Iris pigment epithelial cell (primary cell): ENCODE measurements at regions not wholly inside any gene's neighbourhood (a gene's known extent, or its start where the extent isn't known, plus 50 kb on each side); places are given as distances from the start of the nearest gene placed in this dataset.
A peak's percentile ranks its signal among the peaks of the same experiment; 100 is the strongest.

Source experiments
- DNase-seq: peaks from one replicate; pipeline ENCODE4 v3.0.0-alpha.2; 2011; ENCODE audit warnings: low read depth

DNA sequence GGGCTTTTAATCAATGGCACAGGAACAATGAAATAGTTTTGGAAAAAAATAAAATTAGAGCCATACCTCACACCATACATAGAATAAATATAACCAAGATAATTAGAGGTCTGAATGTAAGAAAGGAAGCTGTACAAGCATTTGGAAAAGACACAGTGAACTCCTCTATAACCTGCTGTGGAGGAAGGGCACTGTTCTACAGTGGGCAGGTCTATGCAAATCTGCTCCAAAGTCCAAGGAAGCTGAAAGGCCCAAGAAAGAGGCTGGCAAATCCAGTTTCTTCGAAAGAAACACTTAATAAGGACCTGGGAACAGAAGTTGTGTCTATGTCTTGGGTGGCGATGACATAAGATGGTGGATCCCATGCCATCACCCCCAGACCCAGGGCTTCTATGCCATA, 169.4 kb upstream of the RALGAPA2 start:
- DNase-seq: no peak

DNA sequence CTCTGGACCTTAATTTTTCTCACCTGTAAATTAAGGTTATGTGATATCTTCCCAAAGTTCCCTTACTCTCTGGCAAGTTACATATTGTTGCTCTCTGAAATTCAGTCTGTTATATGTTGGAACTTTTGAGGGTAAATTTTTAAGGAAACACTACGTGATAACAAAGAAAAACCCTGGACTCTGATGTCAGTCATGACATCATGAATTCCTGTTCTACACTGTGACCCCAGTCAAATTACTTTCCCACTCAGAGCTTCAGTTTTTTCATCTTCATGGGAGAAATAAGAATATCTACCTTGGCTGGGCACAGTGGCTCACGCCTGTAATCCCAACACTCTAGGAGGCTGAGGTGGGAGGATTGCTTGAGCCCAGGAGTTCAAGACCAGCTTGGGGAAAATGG, 164.6 kb upstream of the RALGAPA2 start:
- no peak for DNase-seq

DNA sequence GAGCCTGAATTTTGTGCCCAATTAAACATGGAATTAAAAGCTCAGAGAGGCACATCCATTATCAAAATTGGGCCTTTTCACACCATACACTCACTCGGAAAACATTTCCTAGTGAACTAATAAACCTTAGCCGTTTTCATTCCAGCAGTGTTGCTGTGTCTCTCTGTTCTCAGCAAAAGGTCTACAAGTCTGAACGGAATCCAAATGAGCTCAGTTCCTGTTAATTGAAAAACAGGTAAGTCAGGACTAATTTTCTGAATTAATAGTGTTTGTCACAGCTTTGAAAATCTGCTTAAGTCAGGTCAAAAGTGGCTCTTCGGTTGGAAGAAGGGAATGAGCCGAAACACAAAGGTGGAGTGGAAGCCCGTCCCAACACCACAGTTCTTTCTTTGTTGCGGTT, 163.3 kb upstream of the RALGAPA2 start:
- no peak for DNase-seq

DNA sequence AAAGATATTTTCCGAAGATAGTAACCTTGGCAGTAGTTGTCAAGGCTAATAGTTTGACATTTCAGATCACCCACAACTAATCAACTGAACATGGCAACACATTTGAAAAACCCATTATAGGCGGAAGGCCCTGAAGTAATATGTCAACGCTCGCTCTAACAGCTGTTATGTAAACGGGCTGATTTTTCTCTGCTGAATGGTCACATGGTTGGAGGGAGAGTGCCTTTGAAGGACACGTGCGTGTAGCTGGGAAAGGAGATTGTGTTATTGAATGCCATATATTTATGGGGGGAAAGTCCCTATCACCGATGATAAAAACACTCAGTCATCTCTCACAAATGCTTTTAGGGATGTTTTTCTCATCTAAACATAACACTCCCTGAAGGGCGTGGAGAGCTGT, 160.0 kb upstream of the RALGAPA2 start:
- DNase-seq: no peak

DNA sequence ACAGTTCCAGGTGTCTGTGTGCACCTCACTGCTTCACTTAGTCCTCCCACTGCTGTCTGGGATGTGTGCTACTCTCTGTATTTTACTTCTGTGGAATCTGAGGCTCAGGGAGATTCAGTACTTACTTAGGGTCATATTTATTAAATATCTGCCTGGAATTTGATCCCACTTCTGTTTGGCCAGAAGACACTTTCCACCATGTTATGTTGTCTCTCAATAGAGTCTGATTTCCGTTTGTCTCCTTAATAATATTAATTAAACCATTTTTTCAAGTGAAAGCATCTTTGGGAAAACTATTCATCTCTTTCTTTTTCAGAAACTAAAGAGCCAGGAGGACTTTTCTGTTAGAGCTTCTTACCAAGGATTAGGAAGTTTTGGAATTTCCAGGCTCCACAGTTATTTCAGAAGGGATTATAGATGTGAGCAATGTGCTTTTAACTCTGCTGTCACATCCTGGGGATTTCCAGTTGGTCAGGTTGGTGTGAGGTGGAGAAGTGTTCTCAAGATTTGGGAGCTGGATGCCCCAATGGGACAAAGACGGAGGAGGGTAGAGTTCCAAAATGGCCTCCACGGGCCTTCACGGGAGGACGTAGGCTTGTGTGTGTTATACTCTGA, 156.8 kb upstream of the RALGAPA2 start:
- no peak for DNase-seq

DNA sequence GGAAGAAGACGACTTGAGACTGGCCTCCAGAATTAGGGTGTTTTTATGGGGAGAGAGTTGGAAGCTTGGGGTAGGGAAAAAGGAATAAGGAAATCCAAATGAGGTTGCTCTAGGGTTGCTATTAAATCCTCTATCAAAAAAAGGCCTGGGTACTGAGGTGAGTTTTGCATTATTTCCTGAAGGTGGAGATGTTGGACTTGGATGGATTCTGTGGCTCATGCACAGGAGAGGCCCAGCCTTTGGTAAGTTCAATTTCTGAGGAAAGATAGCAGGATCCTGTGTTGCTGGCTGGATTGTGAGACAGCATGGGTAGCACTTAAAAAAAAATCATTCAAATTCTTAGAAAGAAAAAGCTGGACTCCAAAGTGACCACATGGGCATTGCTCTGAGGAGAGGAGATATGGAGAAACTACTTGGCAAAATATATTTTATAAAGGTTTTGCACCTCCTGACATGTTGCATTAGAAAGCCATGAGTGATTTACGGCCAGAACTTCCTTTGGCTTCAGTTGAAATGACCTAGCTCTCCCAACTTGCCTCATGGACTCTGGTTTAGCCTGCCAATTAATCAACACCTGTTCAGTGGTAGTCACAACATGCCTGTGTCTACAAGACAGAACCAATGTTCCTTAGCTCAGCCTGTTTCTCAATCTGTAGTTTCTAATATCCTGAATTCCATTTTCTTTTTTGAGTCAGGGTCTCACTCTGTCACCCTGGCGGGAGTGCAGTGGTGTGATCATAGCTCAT, 152.1 kb upstream of the RALGAPA2 start:
- no peak for DNase-seq

DNA sequence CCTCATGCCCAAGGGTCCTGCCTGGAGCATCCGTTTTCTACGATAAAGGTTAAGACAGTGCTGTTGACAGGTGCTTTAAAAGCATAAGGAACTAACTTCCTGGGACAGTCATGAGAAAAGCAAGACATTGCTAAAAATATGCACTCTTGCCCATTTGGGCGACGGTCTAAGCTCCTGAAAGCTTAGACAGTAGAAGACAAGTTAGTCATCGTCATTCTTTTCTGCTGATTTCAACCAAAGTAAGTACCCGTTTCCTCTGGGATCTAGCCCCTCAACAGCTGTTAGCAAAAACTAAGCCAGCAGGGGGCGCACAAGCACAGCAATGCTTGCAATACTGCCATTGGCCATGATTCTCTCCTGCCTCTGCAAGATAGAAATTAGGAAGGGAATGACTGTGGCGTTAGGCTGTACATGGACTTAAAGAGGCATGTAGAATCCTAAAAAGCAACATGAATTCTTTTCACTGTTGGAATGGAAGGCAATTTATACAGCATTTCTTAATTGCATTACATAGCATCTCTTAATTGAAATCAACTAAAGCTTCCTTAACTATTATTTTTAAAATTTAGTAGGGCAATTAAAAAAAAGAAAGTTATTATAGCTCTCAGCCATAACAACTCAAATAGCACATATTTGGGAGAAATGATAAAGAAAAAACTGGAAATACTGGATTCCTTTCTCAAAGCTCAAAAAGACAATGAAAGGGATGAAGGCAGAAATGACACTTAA, 147.8 kb upstream of the RALGAPA2 start:
- DNase-seq: peak; percentile 70

DNA sequence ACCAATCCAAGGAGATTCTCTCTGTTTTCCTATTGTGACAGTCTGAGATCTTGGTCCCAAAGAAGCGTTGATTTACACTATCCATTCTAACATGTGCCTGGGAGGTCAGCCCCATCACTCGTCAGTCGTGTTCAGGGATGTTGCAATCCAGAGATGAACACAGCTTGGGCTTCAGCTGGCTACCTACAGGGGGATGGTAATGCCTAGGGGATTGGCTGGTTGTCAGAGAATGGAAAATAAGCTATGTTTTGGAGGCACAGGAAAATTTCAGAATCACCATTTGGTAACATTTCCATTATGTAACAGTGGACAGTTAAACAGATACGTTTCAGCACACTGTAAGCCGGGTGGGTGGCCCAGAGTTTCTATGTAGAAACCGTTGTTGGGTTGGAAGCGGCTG, 147.1 kb upstream of the RALGAPA2 start:
- no peak for DNase-seq

DNA sequence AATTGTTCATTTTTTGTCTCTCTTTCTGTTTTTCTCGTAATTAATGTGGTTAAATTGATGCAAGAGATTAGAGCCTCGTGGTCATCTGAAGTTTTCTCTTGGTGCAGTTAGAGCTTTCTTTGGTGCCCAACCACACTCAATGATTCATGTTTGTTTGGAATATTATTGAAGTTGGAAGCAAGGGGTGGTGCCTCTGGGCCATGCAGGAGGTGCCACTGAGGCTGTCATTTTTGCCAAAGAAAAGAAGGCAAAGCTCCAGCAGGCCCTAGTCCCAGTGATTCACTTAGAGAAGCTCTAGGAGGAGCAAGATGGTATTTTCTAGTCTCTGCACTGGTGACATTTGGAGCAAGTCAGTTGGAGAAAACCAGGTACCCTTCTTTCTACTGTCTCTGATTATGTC, 144.5 kb upstream of the RALGAPA2 start:
- DNase-seq: no peak

DNA sequence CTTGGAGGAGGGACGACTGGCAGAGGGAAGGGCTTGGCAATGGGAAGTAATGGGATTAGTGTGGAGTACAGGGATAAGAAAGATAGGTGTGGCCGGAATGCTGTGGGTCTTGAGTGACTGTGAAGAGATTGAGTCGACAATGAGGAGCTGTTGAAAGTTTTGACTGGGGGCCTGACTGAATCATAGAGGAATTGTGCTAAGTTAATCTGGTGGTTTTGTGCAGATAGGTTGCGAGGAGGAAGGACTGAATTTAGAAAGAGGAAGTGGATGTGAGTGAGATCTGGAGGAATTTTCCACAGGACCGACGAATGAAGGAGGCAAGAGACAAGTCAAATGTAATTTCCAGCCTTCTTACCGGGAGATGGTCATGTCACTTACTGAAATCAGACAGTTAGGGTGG, 143.9 kb upstream of the RALGAPA2 start:
- DNase-seq: no peak

DNA sequence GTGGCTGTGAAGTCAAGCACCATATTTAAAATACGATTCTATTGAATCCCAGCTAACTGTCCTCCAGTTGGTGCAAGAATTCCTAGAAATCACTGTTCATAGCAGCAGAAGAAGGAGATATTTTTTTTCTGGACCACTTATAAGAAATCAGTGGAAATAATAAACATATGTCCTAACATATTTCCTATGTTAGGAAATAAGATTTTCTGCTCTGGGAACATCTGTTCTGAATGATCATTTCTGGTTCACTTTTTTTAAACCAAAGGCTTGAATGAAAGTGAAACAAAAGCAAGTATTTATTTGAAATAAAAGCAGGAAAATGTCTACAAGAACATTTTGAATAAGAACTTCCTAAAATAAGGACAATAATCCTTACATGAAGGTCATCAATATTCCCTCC, 138.9 kb upstream of the RALGAPA2 start:
- DNase-seq: no peak

DNA sequence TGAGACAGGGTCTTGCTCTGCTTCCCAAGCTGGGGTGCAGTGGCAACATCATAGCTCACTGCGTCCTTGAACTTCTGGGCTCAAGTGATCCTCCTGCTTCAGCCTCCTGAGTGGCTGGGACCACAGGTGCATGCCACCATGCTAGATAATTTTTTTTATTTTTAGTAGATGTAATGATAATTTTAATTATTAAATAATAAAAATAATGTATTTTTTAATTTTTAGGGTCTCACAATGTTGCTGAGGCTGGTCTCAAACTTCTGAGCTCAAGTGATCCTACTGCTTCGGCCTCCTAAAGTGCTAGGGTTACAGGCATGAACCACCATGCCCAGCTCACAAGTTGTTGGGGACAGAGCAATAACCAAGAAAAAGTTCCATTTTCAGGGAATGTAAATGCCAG, 138.0 kb upstream of the RALGAPA2 start:
- no peak for DNase-seq

DNA sequence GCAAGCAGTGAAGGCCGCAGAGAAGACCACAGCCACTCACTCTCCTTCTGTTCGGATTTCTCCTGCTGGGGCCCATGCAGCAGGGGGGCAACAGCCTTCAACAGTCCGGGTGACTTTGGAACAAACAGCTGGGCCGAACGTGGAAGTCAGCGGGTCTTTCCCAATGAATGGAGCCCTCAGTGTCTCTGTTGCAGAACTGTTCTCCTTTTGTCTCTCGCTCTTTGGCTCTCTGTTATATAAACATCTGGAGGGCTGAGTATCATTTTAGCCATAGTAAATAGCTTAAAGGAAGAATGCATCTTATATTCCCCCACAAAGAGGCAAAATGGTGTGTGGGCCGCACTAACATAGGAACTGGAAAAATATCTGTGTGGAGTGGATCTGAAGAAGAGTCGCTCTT, 136.7 kb upstream of the RALGAPA2 start:
- DNase-seq: no peak

DNA sequence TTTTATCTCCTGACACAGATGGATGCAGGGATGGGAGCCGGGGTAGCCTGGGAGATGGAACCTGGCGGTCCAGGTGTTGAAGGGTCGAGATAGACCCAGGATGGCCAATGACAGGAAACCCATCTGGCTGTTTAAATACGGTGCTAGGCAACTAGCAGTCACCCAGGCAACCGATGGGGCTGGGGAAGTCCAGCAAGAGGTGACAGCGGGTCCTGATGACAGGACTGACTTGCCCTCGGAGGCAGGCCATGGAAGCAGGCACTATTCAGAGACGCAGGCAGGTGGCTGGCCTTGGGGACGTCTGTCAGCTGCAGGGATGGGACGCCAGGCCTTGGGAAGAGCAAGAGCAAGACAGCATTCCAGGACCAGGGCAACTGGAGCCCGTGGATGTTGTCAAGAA, 135.4 kb upstream of the RALGAPA2 start:
- no peak for DNase-seq

DNA sequence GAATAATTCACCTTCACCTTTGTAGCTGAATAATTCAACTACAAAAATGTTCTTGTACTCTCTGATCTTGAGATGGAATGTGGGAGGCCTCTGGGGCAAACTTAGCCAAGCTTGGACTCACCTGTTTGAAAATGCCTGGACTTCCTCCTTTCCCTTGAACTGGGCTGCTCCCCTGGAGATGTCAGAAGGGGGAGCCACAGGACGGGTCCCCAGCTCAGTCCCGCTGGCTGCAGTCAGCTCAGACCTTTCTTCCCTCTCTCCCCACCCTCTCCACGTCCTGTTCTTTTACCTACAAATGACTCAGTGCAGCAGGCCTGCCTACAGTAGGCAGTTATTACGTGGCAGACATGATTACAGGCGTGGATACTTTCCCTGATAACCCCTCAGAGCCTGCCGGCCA, 131.5 kb upstream of the RALGAPA2 start:
- no peak for DNase-seq

DNA sequence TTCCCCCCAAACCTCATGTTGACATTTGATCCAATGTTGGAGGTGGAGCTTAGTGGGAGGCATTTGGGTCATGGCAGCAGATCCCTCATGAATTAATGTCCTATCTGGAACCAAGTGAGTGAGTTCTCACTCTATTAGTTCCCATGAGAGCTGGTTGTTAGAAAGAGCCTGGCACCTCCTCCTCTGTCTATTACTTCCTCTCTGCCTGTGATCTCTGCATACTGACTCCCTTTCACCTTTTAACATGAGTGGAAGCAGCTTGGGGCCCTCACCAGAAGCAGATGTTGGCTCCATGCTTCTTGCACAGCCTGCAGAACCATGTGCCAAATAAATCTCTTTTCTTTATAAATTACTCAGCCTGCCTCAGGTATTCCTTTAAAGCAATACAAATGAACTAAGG, 127.3 kb upstream of the RALGAPA2 start:
- no peak for DNase-seq

DNA sequence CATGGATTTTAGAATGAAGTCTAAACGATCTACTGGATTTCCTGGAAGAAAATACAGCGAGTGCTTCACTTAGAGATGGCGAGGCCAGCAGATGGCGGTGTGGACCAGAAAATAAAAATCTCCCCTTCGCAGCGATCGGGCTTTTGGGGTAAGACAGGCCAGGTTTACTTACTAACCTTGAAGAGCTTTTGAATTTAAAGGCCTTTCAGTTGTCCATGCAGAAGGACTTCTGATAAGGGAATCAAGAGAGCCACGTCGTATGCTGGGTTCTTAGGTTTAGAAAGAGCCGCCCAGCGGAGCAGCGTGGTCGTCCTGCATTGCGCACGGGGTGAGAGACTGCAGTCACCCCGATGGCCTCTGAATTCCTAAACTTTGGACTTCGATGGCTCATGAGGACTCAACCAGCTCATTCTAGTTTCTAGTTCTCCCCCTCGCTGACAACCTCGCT, 125.2 kb upstream of the RALGAPA2 start:
- DNase-seq: peak; percentile 45

DNA sequence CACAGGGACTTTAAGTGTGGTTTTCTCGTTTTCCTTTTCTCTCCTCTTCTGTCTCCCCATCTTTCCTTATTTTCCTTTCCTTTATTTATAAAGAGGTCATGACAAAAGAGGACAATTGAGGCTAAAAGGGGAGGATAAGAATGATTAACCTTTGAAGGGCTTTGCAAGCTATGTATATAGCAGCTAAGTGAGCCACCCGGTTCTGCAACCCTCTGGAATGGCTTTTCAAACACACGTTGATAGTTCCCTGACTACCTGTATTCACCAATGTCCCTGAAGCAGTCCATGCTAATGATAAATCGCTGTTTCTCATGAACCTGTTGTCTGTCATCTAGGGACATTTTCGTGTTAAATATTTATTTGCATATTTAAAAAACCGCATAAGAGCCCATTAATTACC, 124.4 kb upstream of the RALGAPA2 start:
- DNase-seq: no peak

DNA sequence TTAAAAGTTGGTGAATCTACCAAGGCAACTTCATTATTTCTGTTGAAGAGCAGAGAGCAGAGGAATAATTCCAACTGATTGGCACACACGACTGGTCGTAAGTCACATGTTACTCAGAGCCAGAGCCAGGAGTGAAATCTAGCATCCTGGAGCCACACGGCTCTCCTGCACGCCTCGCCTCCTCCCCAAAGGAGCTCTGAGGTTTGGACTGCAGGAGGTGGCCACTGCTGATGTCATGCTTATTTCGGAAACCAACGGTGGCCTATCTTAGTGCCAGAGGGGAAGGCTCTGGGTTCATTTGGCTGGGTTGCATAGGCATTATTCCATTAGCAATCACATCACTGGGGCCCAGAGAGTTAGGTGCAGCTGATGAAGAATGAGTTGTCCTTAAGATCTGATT, 123.5 kb upstream of the RALGAPA2 start:
- DNase-seq: no peak

DNA sequence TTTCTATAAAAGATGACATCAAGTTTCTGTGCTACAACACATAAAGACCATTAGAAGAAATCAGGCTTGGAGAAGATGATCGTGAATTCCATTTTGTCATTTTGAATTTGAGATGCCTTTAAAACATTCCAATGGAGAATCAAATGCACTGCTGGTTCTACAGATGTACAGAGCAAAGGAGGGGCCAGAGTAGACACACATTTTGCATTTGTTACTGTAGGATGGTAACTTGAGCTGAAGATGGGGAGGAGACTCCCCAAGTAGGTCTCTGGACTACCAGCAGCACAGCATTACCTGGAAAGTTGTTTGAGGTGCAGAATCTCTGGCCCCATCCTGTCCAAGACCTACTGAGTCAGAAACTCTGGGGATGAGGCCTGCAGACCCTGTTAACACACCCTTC, 121.6 kb upstream of the RALGAPA2 start:
- no peak for DNase-seq

DNA sequence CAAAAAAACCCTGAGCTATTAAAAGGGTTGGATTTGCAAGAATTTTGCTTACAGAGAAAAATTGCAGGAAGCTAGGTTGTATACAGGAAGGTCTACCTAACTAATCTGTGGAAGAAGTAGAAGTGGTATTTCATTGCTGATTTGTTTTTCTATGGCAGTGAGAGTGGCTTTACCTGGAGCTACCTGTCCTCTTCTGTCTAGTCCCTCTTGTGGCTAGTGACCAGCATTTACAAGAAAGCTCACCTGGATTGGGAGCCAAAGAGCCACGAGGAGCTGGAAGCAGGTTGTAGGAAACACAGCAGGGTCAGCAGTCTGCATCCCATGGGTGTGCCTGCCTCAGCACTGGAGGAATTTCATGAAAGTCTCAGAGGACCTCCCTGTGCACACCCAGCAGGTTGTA, 120.3 kb upstream of the RALGAPA2 start:
- no peak for DNase-seq

DNA sequence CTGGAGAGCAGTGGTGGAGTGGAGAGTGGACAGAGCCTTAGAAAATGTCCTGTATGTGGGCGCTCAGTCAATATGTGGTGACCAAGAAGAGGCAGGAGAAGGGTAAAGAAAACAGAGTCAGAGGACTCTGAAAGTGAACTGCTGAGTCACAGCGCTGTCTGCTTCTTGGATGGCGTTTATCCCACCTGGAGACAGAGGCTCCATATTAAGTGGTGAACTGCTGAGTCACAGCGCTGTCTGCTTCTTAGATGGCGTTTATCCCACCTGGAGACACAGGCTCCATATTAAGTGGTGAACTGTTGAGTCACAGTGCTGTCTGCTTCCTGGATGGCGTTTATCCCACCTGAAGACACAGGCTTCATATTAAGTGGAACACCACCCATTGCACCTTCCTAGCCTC, 119.3 kb upstream of the RALGAPA2 start:
- DNase-seq: no peak

DNA sequence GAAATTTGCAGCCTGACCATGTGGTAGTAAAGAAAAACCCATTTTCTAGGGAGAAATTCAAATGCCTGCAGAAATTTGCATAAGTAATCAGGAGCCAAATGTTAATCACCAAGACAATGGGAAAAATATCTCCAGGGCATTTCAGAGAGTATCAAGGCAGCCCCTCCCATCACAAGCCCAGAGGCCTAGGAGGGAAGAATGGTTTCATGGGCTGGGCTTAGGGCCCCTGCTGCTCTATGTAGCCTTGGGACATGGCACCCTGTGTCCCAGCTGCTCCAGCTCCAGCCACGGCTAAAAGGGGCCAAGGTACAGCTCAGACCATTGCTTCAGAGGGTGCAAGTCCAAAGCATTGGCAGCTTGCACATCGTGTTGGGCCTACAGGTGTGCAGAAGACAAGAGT, 117.2 kb upstream of the RALGAPA2 start:
- no peak for DNase-seq
